Endodermal cell (in vitro differentiated cells): ENCODE measurements at regions not wholly inside any gene's neighbourhood (a gene's known extent, or its start where the extent isn't known, plus 50 kb on each side); places are given as distances from the start of the nearest gene placed in this dataset.
"Not testable (repeated sequence)": the region's sequence is repeated elsewhere in the genome, so short reads cannot be mapped to it uniquely, and the experiment has no call there.

Experiments used
- DNase-seq: peaks from one replicate; pipeline ENCODE4 v3.0.0-alpha.2; 2017
- H3K27ac ChIP-seq: 2 replicates; pipeline ENCODE4 v1.5.1; 2013; ENCODE audit warnings: mild to moderate bottlenecking, low read depth, low read length, moderate library complexity
- H3K27me3 ChIP-seq: 2 replicates; pipeline ENCODE4 v1.6.1; 2013; ENCODE audit warnings: mild to moderate bottlenecking, low read length, moderate library complexity; ENCODE audit not compliant: insufficient read depth, control insufficient read depth, poor library complexity, severe bottlenecking
- H3K36me3 ChIP-seq: 2 replicates; pipeline ENCODE4 v1.7.0; 2013; ENCODE audit warnings: mild to moderate bottlenecking, low read length, moderate library complexity; ENCODE audit not compliant: control insufficient read depth, insufficient read depth
- H3K4me1 ChIP-seq: one replicate; pipeline ENCODE4 v1.7.0; 2013; ENCODE audit warnings: low read length; ENCODE audit not compliant: control insufficient read depth, insufficient read depth
- H3K4me3 ChIP-seq: 2 replicates; pipeline ENCODE4 v1.5.1; 2013; ENCODE audit warnings: mild to moderate bottlenecking, low read length, moderate library complexity
- H3K9ac ChIP-seq: 2 replicates; pipeline ENCODE4 v1.6.1; 2013; ENCODE audit warnings: mild to moderate bottlenecking, low read length, moderate library complexity; ENCODE audit not compliant: poor library complexity, severe bottlenecking; ENCODE audit errors: extremely low read depth
- H3K9me3 ChIP-seq: 2 replicates; pipeline ENCODE4 v1.6.1; 2013; ENCODE audit warnings: mild to moderate bottlenecking, low read length, moderate library complexity; ENCODE audit not compliant: control insufficient read depth
- H3K27ac Mint-ChIP-seq: 2 replicates; pipeline ENCODE4 v1.8.0; 2020; ENCODE audit warnings: mixed read lengths
- H3K27me3 Mint-ChIP-seq: 2 replicates; pipeline ENCODE4 v1.8.0; 2021; ENCODE audit warnings: mild to moderate bottlenecking, mixed read lengths; ENCODE audit not compliant: insufficient read depth
- H3K36me3 Mint-ChIP-seq: 2 replicates; pipeline ENCODE4 v1.8.0; 2020; ENCODE audit warnings: low read depth, mixed read lengths
- H3K4me1 Mint-ChIP-seq: 2 replicates; pipeline ENCODE4 v1.8.0; 2020; ENCODE audit warnings: mixed read lengths
- H3K4me3 Mint-ChIP-seq: 2 replicates; pipeline ENCODE4 v1.8.0; 2020; ENCODE audit warnings: mild to moderate bottlenecking, moderate library complexity, mixed read lengths
- H3K9me3 Mint-ChIP-seq: 2 replicates; pipeline ENCODE4 v1.8.0; 2020; ENCODE audit warnings: mild to moderate bottlenecking, mixed read lengths
- CTCF ChIP-seq: fragments of 200-600 bp; sonication (generic); conservative IDR thresholded peaks from 2 replicates; pipeline ENCODE4 v1.5.0; 2021; ENCODE audit warnings: antibody characterized with exemption, mild to moderate bottlenecking
- WGBS, 2 experiments: methylation state at CpG; one replicate each; pipeline versions ENCODE4 v1.1.5 to v1.1.7; 2013; ENCODE audit warnings: missing lambda C conversion rate in 2 of 2, mixed read lengths in 1 of 2; ENCODE audit not compliant: insufficient coverage in 1 of 2, insufficient read length in 1 of 2; 5-methylcytosine and 5-hydroxymethylcytosine counted together

GRCh38 chr14:71557351-71557750, 374.9 kb upstream of the RGS6 start:
- Histone ChIP-seq H3K27ac (no peak overlapping the region), H3K27me3 (no peaks in the 10 kb centered on the region), H3K9me3 (no peaks in the 10 kb centered on the region), H3K4me3 (no peak overlapping the region), H3K9ac (no peak overlapping the region), H3K4me1 (no peaks in the 10 kb centered on the region), H3K36me3 (peaks cover 4% of the 10 kb centered on the region)
- Mint-ChIP-seq H3K36me3 (no peaks in the 10 kb centered on the region), H3K4me1 (peaks cover 13% of the 10 kb centered on the region), H3K27ac (no peak overlapping the region), H3K27me3 (no peaks in the 10 kb centered on the region), H3K9me3 (no peaks in the 10 kb centered on the region), H3K4me3 (no peak overlapping the region)
- no peak for DNase-seq
- TF ChIP-seq CTCF, result no peak
- 92% methylated on average over 2 of the region's 2 CpGs; no CpG with 5 or more reads in 1 of the 2 experiments for WGBS, 2 experiments

GRCh38 chr14:71558943-71559342, 373.3 kb upstream of the RGS6 start:
- not testable (repeated sequence) for H3K27me3 Mint-ChIP-seq, H3K4me1 ChIP-seq, DNase-seq, H3K4me3 Mint-ChIP-seq, H3K27me3 ChIP-seq, H3K27ac ChIP-seq, H3K9me3 Mint-ChIP-seq, H3K4me3 ChIP-seq, H3K36me3 Mint-ChIP-seq, H3K9me3 ChIP-seq, H3K9ac ChIP-seq, H3K36me3 ChIP-seq
- WGBS, 2 experiments, result 94 to 97% methylated on average over 5 to 10 of the region's 10 CpGs
- peaks cover 13% of the 10 kb centered on the region for H3K4me1 Mint-ChIP-seq
- peak overlapping the region; percentile 14 for H3K27ac Mint-ChIP-seq

GRCh38 chr14:71560751-71561150, 371.5 kb upstream of the RGS6 start:
- H3K9me3 Mint-ChIP-seq, result no peaks in the 10 kb centered on the region
- no peaks in the 10 kb centered on the region for H3K27me3 Mint-ChIP-seq
- H3K9ac ChIP-seq, result no peak overlapping the region
- H3K4me3 ChIP-seq, result no peak overlapping the region
- peaks cover 5% of the 10 kb centered on the region for H3K4me1 Mint-ChIP-seq
- H3K36me3 Mint-ChIP-seq, result no peaks in the 10 kb centered on the region
- no peak for DNase-seq
- TF ChIP-seq CTCF, result no peak
- H3K4me1 ChIP-seq, result no peaks in the 10 kb centered on the region
- H3K27ac ChIP-seq, result no peak overlapping the region
- H3K27ac Mint-ChIP-seq, result no peak overlapping the region
- no peak overlapping the region for H3K4me3 Mint-ChIP-seq
- H3K27me3 ChIP-seq, result no peaks in the 10 kb centered on the region
- H3K36me3 ChIP-seq, result no peaks in the 10 kb centered on the region
- no peaks in the 10 kb centered on the region for H3K9me3 ChIP-seq

DNA sequence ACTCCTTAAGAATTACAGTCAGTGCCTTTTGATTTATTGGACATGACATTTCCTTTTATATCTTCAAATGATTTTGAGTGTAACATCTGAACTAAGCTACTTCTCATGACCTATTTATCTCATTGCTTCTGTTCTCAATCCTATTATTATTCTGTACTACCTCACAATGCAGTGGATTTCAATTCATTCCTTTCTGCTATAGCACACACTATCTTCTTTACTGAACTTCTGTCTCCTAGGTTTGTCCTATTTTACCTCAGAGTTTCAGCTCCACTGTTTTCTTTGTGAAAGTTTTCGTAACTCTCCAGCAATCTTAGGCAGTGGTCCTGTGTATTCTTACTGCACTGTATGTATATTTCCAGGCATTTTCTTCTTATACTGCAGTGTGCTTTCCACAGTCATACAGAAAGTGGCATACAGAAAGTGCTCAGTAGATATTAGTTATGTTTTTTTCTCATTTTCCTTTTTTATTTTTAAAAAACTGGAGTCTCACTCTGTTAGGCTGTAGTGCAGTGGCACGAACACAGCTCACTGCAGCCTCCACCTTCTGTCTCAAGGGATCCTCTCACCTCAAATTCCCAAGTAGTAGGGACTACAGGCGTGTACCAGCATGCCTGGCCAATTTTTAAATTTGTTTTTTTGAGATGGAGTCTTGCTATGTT, 368.6 kb upstream of the RGS6 start:
- no peak overlapping the region for H3K27ac ChIP-seq
- H3K4me1 ChIP-seq, result no peaks in the 10 kb centered on the region
- H3K36me3 ChIP-seq, result no peaks in the 10 kb centered on the region
- Mint-ChIP-seq H3K4me1 (peaks cover 2% of the 10 kb centered on the region), H3K27ac (no peak overlapping the region), H3K9me3 (no peaks in the 10 kb centered on the region), H3K27me3 (no peaks in the 10 kb centered on the region), H3K4me3 (no peak overlapping the region), H3K36me3 (no peaks in the 10 kb centered on the region)
- H3K9ac ChIP-seq, result no peak overlapping the region
- TF ChIP-seq CTCF, result no peak
- H3K9me3 ChIP-seq, result no peaks in the 10 kb centered on the region
- H3K27me3 ChIP-seq, result no peaks in the 10 kb centered on the region
- WGBS, 2 experiments, result 74 to 86% methylated on average over 2 to 3 of the region's 3 CpGs
- DNase-seq, result no peak
- H3K4me3 ChIP-seq, result no peak overlapping the region
